Activated naive CD4-positive, alpha-beta T cell treated with anti-CD3 and anti-CD28 coated beads, Interleukin-2, amount 50 U/mL, for 24 hours (primary cell): ENCODE measurements at regions not wholly inside any gene's neighbourhood (a gene's known extent, or its start where the extent isn't known, plus 50 kb on each side); places are given as distances from the start of the nearest gene placed in this dataset.

ENCODE experiments used
- H3K27ac Mint-ChIP-seq: one replicate; pipeline ENCODE4 v1.8.0; 2021; ENCODE audit warnings: mild to moderate bottlenecking, mixed read lengths
- H3K27me3 Mint-ChIP-seq: one replicate; pipeline ENCODE4 v1.8.0; 2021; ENCODE audit warnings: mixed read lengths
- H3K36me3 Mint-ChIP-seq: one replicate; pipeline ENCODE4 v1.8.0; 2021; ENCODE audit warnings: mixed read lengths
- H3K4me1 Mint-ChIP-seq: one replicate; pipeline ENCODE4 v1.8.0; 2021; ENCODE audit warnings: mixed read lengths
- H3K4me3 Mint-ChIP-seq: one replicate; pipeline ENCODE4 v1.8.0; 2021; ENCODE audit warnings: mild to moderate bottlenecking, mixed read lengths
- H3K9me3 Mint-ChIP-seq: one replicate; pipeline ENCODE4 v1.8.0; 2021; ENCODE audit warnings: mixed read lengths

DNA sequence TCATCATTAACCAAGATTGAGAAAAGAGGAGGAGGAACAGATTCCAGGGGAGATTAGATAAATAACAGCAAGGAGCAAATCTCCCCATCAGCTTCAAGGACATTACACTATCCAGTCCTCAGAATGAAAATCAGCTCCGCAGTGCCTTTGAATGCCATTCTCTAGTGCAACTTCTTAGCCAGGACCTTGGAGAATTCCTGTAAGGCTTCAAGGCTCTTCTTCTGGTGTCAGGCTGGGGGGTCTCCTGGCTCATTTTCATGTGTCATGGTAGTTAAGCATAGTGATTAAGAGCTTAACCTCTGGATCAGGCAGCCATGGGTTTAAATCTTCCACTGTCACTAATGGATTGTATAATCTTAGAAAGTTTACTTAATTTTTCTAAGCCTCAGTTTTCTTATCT lies 137.3 kb upstream of the CCL2 start:
- Mint-ChIP-seq H3K4me1 (no peaks in the 10 kb centered on the region), H3K36me3 (no peaks in the 10 kb centered on the region), H3K27ac (no peak overlapping the region), H3K27me3 (peaks cover 14% of the 10 kb centered on the region), H3K4me3 (no peak overlapping the region), H3K9me3 (no peaks in the 10 kb centered on the region)

GRCh38 chr17:34118564-34118963 lies 136.5 kb upstream of the CCL2 start:
- peaks cover 13% of the 10 kb centered on the region for H3K27me3 Mint-ChIP-seq
- no peaks in the 10 kb centered on the region for H3K4me1 Mint-ChIP-seq
- no peaks in the 10 kb centered on the region for H3K36me3 Mint-ChIP-seq
- H3K27ac Mint-ChIP-seq = no peak overlapping the region
- no peaks in the 10 kb centered on the region for H3K9me3 Mint-ChIP-seq
- H3K4me3 Mint-ChIP-seq = no peak overlapping the region

DNA sequence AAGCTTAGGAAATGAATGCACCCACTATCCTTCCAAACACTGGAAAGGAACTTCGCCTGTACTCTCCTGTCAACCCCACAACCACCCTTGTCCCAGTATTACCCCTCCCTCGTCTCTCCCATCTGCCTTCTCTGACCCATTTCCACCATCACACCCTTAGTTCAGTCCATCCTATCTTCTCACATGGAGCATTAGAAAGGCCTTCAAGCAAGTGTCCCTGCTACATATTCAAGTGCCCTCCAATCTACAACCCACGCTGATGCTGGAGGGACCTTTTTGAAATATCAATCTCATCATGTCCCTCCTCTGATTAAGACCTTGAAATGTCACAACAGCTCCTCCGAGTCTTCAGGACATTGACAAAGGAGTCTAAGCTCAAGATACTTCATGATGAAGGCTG lies 133.8 kb upstream of the CCL2 start:
- H3K27me3 Mint-ChIP-seq = peaks cover 6% of the 10 kb centered on the region
- H3K27ac Mint-ChIP-seq = no peak overlapping the region
- no peaks in the 10 kb centered on the region for H3K36me3 Mint-ChIP-seq
- H3K9me3 Mint-ChIP-seq = no peaks in the 10 kb centered on the region
- no peaks in the 10 kb centered on the region for H3K4me1 Mint-ChIP-seq
- no peak overlapping the region for H3K4me3 Mint-ChIP-seq

DNA sequence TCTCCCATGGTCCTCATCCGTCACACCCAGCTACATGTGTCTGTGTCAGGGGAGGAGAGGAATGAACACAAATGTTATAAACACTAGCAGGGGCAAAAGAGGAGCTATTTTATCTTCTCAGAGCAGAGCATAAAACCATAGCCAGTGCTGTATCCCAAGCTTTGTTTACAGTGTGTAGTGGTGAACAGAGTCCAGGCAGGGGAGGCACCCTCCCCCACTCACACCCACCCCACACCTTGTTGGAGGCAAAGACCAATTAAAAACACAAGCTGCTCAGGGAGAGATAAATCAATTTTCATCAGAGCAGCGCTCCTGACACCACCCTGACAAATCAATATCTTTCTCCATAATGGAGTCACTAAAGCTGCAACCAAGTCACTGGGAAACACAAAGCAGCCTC lies 132.6 kb upstream of the CCL2 start:
- Mint-ChIP-seq H3K36me3 (no peaks in the 10 kb centered on the region), H3K27me3 (peaks cover 9% of the 10 kb centered on the region)

GRCh38 chr17:34125010-34125409 lies 130.1 kb upstream of the CCL2 start:
- no peaks in the 10 kb centered on the region for H3K4me1 Mint-ChIP-seq
- H3K4me3 Mint-ChIP-seq = no peak overlapping the region
- no peaks in the 10 kb centered on the region for H3K36me3 Mint-ChIP-seq
- no peak overlapping the region for H3K27ac Mint-ChIP-seq
- peaks cover 10% of the 10 kb centered on the region for H3K27me3 Mint-ChIP-seq
- H3K9me3 Mint-ChIP-seq = no peaks in the 10 kb centered on the region

More for the DNA sequence above, 132.6 kb upstream of the CCL2 start:
- Mint-ChIP-seq H3K9me3 (no peaks in the 10 kb centered on the region), H3K27ac (no peak overlapping the region), H3K4me1 (no peaks in the 10 kb centered on the region), H3K4me3 (no peak overlapping the region)

DNA sequence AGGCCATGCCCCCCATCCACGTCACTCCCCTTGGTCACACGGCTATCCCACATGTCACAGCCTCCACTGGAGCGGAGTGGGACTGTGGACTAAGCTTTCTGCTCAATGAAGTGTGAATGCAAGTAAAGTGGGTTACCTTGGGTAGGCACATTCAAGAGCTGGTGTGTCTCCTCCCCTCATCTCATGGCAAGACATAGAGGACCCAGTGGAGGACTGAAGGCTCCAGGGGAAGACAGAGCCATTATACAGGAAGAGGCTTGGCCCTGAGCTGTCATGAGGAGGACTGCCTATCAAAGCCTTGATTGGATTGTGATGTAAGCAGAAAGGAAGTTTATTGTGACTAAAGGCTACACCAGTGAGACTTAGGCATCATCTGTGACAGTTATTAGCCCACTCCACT lies 129.2 kb upstream of the CCL2 start:
- peaks cover 10% of the 10 kb centered on the region for H3K27me3 Mint-ChIP-seq
- no peaks in the 10 kb centered on the region for H3K9me3 Mint-ChIP-seq
- no peaks in the 10 kb centered on the region for H3K36me3 Mint-ChIP-seq
- no peak overlapping the region for H3K4me3 Mint-ChIP-seq
- H3K27ac Mint-ChIP-seq = no peak overlapping the region
- no peaks in the 10 kb centered on the region for H3K4me1 Mint-ChIP-seq

DNA sequence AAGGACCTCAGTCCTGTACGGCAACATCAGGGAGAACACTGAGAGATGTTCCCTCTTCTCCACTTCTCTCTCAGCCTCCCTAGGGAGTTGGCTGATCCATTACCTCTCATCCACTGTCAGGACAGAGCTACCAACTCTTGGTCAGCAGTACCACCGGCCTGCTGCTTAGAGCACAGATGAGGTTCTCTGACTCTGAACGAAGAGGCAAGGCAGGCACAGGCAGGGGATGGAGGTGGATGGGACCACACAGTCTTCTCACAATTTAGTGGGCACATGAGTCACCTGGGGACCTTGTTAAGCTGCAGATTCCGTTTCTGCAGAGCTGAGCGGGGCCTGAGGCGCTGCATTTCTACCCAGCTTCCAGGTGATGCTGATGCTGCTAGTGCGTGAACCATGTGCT lies 128.6 kb upstream of the CCL2 start:
- peaks cover 10% of the 10 kb centered on the region for H3K27me3 Mint-ChIP-seq
- H3K4me3 Mint-ChIP-seq = no peak overlapping the region
- H3K9me3 Mint-ChIP-seq = no peaks in the 10 kb centered on the region
- H3K4me1 Mint-ChIP-seq = no peaks in the 10 kb centered on the region
- H3K27ac Mint-ChIP-seq = no peak overlapping the region
- no peaks in the 10 kb centered on the region for H3K36me3 Mint-ChIP-seq

- H3K27ac Mint-ChIP-seq = no peak overlapping the region
- no peaks in the 10 kb centered on the region for H3K36me3 Mint-ChIP-seq
- no peaks in the 10 kb centered on the region for H3K9me3 Mint-ChIP-seq
These were observed 128.1 kb upstream of the CCL2 start for GRCh38 chr17:34126965-34127364.

DNA sequence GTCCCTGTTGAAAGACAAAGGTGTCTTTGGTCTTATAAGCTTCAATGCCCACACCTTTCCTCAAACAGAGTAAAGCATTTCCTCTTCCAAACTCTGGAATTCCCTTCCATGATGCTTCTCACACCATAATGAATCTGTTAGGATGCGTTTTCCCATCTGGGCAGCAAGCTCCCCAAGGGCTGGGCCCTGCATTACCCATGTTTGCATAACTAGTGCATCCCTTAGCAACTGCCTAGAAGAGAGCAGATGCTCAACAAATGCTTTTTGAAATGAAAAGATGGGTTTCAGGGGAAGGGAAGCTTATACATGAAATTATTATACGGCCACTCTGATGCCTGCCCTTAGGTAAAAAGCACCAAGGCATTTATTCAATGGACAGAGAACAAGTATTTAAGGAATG lies 124.5 kb upstream of the CCL2 start:
- no peak overlapping the region for H3K4me3 Mint-ChIP-seq
- no peak overlapping the region for H3K27ac Mint-ChIP-seq
- H3K9me3 Mint-ChIP-seq = no peaks in the 10 kb centered on the region
- no peaks in the 10 kb centered on the region for H3K36me3 Mint-ChIP-seq
- H3K4me1 Mint-ChIP-seq = no peaks in the 10 kb centered on the region
- H3K27me3 Mint-ChIP-seq = peaks cover 6% of the 10 kb centered on the region

More at GRCh38 chr17:34126965-34127364, 128.1 kb upstream of the CCL2 start:
- Mint-ChIP-seq H3K27me3 (peaks cover 8% of the 10 kb centered on the region), H3K4me3 (no peak overlapping the region), H3K4me1 (no peaks in the 10 kb centered on the region)

- Mint-ChIP-seq H3K9me3 (no peaks in the 10 kb centered on the region), H3K27me3 (peaks cover 6% of the 10 kb centered on the region), H3K36me3 (no peaks in the 10 kb centered on the region), H3K4me3 (no peak overlapping the region), H3K27ac (no peak overlapping the region), H3K4me1 (no peaks in the 10 kb centered on the region)
These were observed 123.7 kb upstream of the CCL2 start for GRCh38 chr17:34131386-34131785.

DNA sequence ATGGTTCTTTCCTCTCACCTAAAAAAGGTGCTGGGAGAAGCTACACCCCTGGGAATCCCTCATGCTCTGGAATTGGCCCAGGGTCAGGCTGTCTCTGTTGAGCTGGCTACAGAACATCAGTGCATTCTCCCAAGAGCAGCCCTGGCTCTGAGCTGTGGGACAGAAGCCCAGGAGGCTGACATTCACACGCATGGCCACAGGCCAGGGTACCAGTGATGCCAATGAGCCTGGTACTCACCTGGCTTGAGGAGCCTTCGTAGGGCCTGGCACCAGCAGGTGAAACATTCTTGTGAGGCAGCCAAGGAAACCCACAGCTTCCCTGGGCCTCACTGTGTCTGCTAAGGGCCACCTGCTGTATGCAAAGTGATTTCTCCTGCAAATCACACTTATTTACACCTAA lies 121.7 kb upstream of the CCL2 start:
- H3K4me1 Mint-ChIP-seq = no peaks in the 10 kb centered on the region
- no peaks in the 10 kb centered on the region for H3K36me3 Mint-ChIP-seq
- H3K27me3 Mint-ChIP-seq = peaks cover 2% of the 10 kb centered on the region
- no peaks in the 10 kb centered on the region for H3K9me3 Mint-ChIP-seq
- no peak overlapping the region for H3K27ac Mint-ChIP-seq
- H3K4me3 Mint-ChIP-seq = no peak overlapping the region

DNA sequence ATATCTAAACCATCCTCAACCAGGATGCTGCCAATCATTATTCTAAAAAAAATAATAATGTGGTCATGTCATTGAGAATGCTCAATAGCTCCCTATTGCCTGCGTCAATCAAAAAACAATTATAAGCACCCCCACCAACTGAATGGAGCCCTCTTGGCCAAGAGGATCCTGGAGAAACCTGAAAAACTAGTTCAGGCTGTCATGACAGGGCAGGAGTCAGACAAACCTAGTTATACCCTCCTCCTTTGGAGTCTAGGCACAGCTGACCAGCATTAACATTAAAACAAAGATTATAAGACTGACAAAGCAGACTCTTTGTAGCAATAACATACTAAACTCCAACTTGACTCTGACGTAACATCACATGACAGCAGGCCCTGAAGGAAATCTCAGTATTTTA lies 119.2 kb upstream of the CCL2 start:
- Mint-ChIP-seq H3K27me3 (peaks cover 7% of the 10 kb centered on the region), H3K9me3 (no peaks in the 10 kb centered on the region), H3K36me3 (no peaks in the 10 kb centered on the region), H3K4me1 (no peaks in the 10 kb centered on the region), H3K4me3 (no peak overlapping the region), H3K27ac (no peak overlapping the region)

DNA sequence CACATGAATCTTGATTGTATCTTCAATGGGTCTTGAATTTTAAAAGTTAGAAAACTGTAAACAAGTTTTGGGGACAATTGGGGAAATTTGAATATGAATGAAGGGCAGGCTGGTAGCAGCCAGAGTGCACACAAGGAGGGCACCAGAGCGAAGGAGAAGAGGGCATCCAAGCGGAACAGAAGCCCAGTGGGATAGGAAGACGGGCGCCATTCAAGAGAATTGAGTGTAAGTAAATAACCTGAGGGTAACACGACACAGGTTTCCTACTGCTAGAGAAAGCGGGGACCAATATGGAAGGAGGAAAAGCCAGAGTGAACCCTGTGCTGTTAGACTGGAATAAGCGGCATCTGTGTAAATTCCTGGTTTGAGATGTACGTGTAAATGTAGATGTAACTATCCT lies 115.1 kb upstream of the CCL2 start:
- Mint-ChIP-seq H3K27ac (no peak overlapping the region), H3K27me3 (peaks cover 7% of the 10 kb centered on the region), H3K9me3 (no peaks in the 10 kb centered on the region), H3K4me3 (no peak overlapping the region), H3K36me3 (no peaks in the 10 kb centered on the region), H3K4me1 (no peaks in the 10 kb centered on the region)

DNA sequence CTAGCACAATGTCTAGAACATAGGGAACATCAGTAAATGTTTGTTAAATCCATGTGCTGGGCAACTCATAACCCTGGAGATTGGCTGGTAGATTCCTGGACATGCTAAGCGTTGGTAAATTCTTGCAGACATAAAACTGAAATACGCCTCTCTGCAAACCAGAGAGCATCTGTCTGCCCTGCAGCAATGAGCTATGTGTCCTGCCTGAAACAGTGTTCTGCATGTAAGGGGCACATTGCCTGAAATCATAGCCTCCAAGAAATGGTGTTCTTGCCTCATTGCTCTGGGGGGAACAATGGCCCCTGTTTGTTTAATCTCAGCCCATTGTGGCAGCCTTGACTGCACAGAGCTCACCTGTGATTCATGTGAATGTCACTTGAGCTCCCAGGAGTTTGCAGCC lies 113.5 kb upstream of the CCL2 start:
- Mint-ChIP-seq H3K27me3 (peaks cover 7% of the 10 kb centered on the region), H3K36me3 (no peaks in the 10 kb centered on the region), H3K4me1 (no peaks in the 10 kb centered on the region), H3K4me3 (no peak overlapping the region), H3K9me3 (no peaks in the 10 kb centered on the region), H3K27ac (no peak overlapping the region)

DNA sequence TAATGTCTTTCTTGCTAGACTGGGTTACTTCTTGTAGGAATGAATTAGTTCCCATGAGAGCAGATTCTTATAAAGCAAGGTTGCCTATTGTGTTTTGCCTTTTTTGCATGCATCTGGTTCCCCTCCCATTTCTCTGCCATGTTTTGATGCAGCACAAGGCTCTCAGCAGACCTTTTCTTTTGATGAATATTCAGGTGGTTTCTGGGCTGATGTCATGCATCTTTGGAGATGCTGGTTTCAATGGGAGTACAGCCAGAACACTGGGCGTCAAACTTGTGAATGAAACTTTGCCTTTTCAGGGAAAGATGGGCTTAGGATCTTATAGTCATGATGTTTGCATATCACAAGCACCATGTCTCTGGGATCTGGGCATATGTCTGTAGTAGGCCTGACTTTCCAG lies 111.7 kb upstream of the CCL2 start:
- H3K9me3 Mint-ChIP-seq = no peaks in the 10 kb centered on the region
- H3K36me3 Mint-ChIP-seq = no peaks in the 10 kb centered on the region
- H3K27ac Mint-ChIP-seq = no peak overlapping the region
- no peak overlapping the region for H3K4me3 Mint-ChIP-seq
- H3K4me1 Mint-ChIP-seq = no peaks in the 10 kb centered on the region
- H3K27me3 Mint-ChIP-seq = peaks cover 16% of the 10 kb centered on the region

DNA sequence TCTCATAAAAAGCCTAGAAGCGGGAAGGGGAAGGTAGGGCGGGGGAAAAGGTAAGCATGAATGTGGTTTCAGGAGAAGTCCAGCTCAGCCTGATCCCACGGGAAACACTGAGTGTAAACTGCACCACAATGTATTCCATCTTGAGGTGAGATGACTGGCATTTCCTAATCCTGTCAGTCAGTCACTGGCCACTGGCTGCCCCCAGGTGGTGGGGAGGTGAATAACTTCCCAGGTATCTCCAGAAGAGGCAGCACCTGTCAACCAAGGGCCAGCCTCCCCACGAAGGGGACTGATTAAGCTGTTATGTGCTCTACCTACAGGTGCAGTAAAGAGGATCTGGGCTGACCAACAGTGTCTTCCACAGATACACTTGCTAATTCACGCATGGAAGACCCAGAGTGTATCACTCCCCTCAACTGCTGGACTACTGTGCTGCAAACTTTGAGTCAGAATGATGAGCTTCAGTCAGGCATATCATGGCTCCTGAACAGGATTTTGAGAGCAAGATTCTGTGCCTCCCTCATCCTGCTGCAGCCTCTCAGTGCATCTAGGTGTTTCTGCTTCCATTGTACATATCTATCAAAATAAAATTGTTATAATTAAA lies 108.5 kb upstream of the CCL2 start:
- H3K9me3 Mint-ChIP-seq = no peaks in the 10 kb centered on the region
- no peak overlapping the region for H3K27ac Mint-ChIP-seq
- no peaks in the 10 kb centered on the region for H3K4me1 Mint-ChIP-seq
- H3K27me3 Mint-ChIP-seq = peaks cover 21% of the 10 kb centered on the region
- peaks cover 2% of the 10 kb centered on the region for H3K36me3 Mint-ChIP-seq
- no peak overlapping the region for H3K4me3 Mint-ChIP-seq

DNA sequence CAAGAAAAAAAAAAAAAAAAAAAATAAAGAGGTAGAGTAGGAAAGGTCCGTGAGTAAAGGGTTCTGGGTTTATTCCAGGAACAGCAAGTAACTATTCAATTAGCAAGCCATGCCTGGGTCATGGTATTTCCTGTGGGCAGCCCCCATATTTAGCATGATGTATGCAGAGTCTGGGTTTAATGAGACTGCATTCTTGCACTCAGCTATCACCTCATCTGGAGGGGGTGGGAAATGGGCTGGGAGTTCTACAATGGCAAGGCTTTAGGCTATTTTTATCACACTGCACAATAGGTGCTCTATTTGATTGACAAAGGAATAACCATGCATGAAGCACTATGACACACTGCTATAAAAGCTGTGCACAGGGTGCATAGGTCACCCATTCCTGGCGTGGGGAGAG lies 104.0 kb upstream of the CCL2 start:
- H3K36me3 Mint-ChIP-seq = peaks cover 2% of the 10 kb centered on the region
- H3K27me3 Mint-ChIP-seq = peaks cover 32% of the 10 kb centered on the region
- H3K9me3 Mint-ChIP-seq = no peaks in the 10 kb centered on the region
- H3K4me1 Mint-ChIP-seq = no peaks in the 10 kb centered on the region
- H3K27ac Mint-ChIP-seq = no peak overlapping the region
- no peak overlapping the region for H3K4me3 Mint-ChIP-seq
